BJ (cell line): ENCODE measurements at regions not wholly inside any gene's neighbourhood (a gene's known extent, or its start where the extent isn't known, plus 50 kb on each side); places are given as distances from the start of the nearest gene placed in this dataset.

ENCODE experiments used
- CTCF ChIA-PET: fragments of 350-600 bp; formaldehyde crosslinking; extraction: SDS; loops from one replicate; lab custom pipeline; 2021; ENCODE audit warnings: antibody characterized with exemption, inconsistent platforms; lab: Yijun Ruan, JAX
- POLR2A ChIA-PET: fragments of 300-600 bp; sonication (Branson Sonifier 250); formaldehyde crosslinking; extraction: SDS; loops from one replicate; lab custom pipeline; 2021; ENCODE audit warnings: antibody characterized with exemption; lab: Charles Lee
- DNase-seq: peaks from one replicate; pipeline ENCODE4 v3.0.0-alpha.2; 2011; ENCODE audit warnings: low read depth
- H3K27me3 ChIP-seq: 2 replicates; pipeline ENCODE4 v1.6.0; 2011; ENCODE audit warnings: low read length; ENCODE audit not compliant: control insufficient read depth, insufficient read depth
- H3K36me3 ChIP-seq: 2 replicates; pipeline ENCODE4 v1.5.1; 2011; ENCODE audit warnings: low read length; ENCODE audit not compliant: control insufficient read depth, insufficient read depth
- H3K4me3 ChIP-seq: 2 replicates; pipeline ENCODE4 v1.5.1; 2011; ENCODE audit warnings: low read depth, mild to moderate bottlenecking, control low read depth, low read length
- CTCF ChIP-seq: IDR thresholded peaks from 2 replicates; pipeline ENCODE4 v1.5.1; 2011; ENCODE audit warnings: low read depth, mild to moderate bottlenecking, control low read depth, inconsistent platforms, low read length, moderate library complexity; ENCODE audit not compliant: insufficient read depth

- Histone ChIP-seq H3K4me3 (no peak overlapping the region), H3K27me3 (no peaks in the 10 kb centered on the region), H3K36me3 (no peaks in the 10 kb centered on the region)
- ChIA-PET POLR2A (interaction anchor here (0.7 kb wide), 1 partner anchor 780 kb away, joined by 4 read pairs; no protein-coding TSS in a partner anchor), CTCF (no interaction called here)
- TF ChIP-seq CTCF: no peak
- DNase-seq: peak; percentile 9
Measured at GRCh38 chr1:194252199-194252598, 1065.8 kb upstream of the B3GALT2 start.

- no peak for TF ChIP-seq CTCF
- ChIA-PET POLR2A (no interaction called here), CTCF (no interaction called here)
- Histone ChIP-seq H3K4me3 (no peak overlapping the region), H3K27me3 (no peaks in the 10 kb centered on the region), H3K36me3 (no peaks in the 10 kb centered on the region)
- DNase-seq: no peak
Measured at GRCh38 chr1:194241215-194241614, 1054.8 kb upstream of the B3GALT2 start.

- CTCF ChIA-PET: no interaction called here
- POLR2A ChIA-PET: no interaction called here
Measured at GRCh38 chr1:194233069-194233468, 1046.7 kb upstream of the B3GALT2 start.

GRCh38 chr1:194230351-194231144 is 1044.1 kb upstream of the B3GALT2 start:
- ChIA-PET CTCF (no interaction called here), POLR2A (no interaction called here)
- H3K36me3 ChIP-seq: no peaks in the 10 kb centered on the region
- H3K27me3 ChIP-seq: no peaks in the 10 kb centered on the region
- DNase-seq: no peak
- no peak overlapping the region for H3K4me3 ChIP-seq
- no peak for TF ChIP-seq CTCF

More at GRCh38 chr1:194233069-194233468, 1046.7 kb upstream of the B3GALT2 start:
- TF ChIP-seq CTCF: no peak
- no peaks in the 10 kb centered on the region for H3K36me3 ChIP-seq
- DNase-seq: no peak
- H3K4me3 ChIP-seq: no peak overlapping the region
- H3K27me3 ChIP-seq: no peaks in the 10 kb centered on the region

DNA sequence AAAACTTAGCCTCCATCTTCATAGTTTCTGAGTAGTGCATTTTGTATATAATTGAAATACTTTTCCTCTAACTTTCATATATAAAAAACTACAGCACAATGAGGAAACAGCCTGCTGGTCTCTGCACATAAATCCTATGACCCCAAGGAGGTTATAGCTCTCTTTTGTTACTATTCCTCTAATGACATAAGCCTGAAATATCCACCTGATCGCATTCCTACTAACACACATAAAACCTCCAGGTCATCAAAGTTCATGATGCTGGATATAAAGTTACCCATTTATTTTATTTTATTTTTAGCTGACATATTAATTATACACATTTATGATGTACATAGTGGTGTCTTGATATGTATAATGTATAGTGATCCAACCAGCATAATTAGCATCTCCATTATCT is 1042.0 kb upstream of the B3GALT2 start:
- no peak for TF ChIP-seq CTCF
- H3K36me3 ChIP-seq: no peaks in the 10 kb centered on the region
- no peak overlapping the region for H3K4me3 ChIP-seq
- ChIA-PET POLR2A (no interaction called here), CTCF (interaction anchor here (0.6 kb wide), 1 partner anchor 45 kb away, joined by 3 read pairs; no protein-coding TSS in a partner anchor)
- DNase-seq: no peak
- no peaks in the 10 kb centered on the region for H3K27me3 ChIP-seq
